PC-9 (cell line): ENCODE measurements at regions not wholly inside any gene's neighbourhood (a gene's known extent, or its start where the extent isn't known, plus 50 kb on each side); places are given as distances from the start of the nearest gene placed in this dataset.
"Not testable (repeated sequence)": the region's sequence is repeated elsewhere in the genome, so short reads cannot be mapped to it uniquely, and the experiment has no call there.

Experiments
- BruUV-seq: library from RNA; stranded (reverse); fragments of 400-500 nt; replicated peaks from 2 replicates; lab custom pipeline; 2021; lab: Mats Ljungman, UMichigan
- CTCF ChIA-PET: fragments of 300-600 bp; sonication (Branson Sonifier 250); formaldehyde crosslinking; loops from one replicate; lab custom pipeline; 2022; ENCODE audit warnings: antibody characterized with exemption; lab: Charles Lee
- POLR2A ChIA-PET: fragments of 300-600 bp; sonication (Branson Sonifier 250); formaldehyde crosslinking; loops from one replicate; lab custom pipeline; 2022; ENCODE audit warnings: antibody characterized with exemption; ENCODE audit not compliant: unreplicated experiment; lab: Charles Lee
- DNase-seq, 2 experiments: peaks; one replicate each; pipeline versions ENCODE4 v3.0.0 to v3.0.0-alpha.2; 2015 to 2022; ENCODE audit warnings: mixed read lengths in 1 of 2
- H2AFZ ChIP-seq: fragments of 200-600 bp; sonication (generic); 2 replicates; pipeline ENCODE4 v1.8.1; 2017; ENCODE audit warnings: antibody characterized with exemption
- H3F3A ChIP-seq: fragments of 200-600 bp; sonication (generic); 2 replicates; pipeline ENCODE4 v1.8.1; 2017; ENCODE audit warnings: antibody characterized with exemption, mild to moderate bottlenecking, low read depth; ENCODE audit not compliant: insufficient read depth
- H3K27ac ChIP-seq: fragments of 200-600 bp; sonication (generic); 2 replicates; pipeline ENCODE4 v1.6.1; 2016; ENCODE audit warnings: mixed run types
- H3K27me3 ChIP-seq: fragments of 200-600 bp; sonication (generic); 2 replicates; pipeline ENCODE4 v1.6.1; 2016; ENCODE audit warnings: low read depth, mixed run types; ENCODE audit not compliant: insufficient read depth
- H3K36me3 ChIP-seq: fragments of 200-600 bp; sonication (generic); 2 replicates; pipeline ENCODE4 v1.6.1; 2016; ENCODE audit warnings: low read depth, mixed run types
- H3K4me1 ChIP-seq: fragments of 200-600 bp; sonication (generic); replicated peaks from 2 replicates; pipeline ENCODE4 v1.6.1; 2016; ENCODE audit warnings: mixed run types; ENCODE audit not compliant: insufficient read depth
- H3K4me2 ChIP-seq: fragments of 200-600 bp; sonication (generic); 2 replicates; pipeline ENCODE4 v1.6.1; 2017; ENCODE audit warnings: mixed run types
- H3K4me3 ChIP-seq: fragments of 200-600 bp; sonication (generic); 2 replicates; pipeline ENCODE4 v1.6.1; 2016; ENCODE audit warnings: mixed run types
- H3K79me2 ChIP-seq: fragments of 200-600 bp; sonication (generic); 2 replicates; pipeline ENCODE4 v1.6.1; 2017; ENCODE audit warnings: low read depth, mixed run types
- H3K9me2 ChIP-seq: fragments of 200-600 bp; sonication (generic); 2 replicates; pipeline ENCODE4 v1.8.1; 2017; ENCODE audit warnings: mild to moderate bottlenecking; ENCODE audit not compliant: insufficient read depth
- H3K9me3 ChIP-seq: fragments of 200-600 bp; sonication (generic); 2 replicates; pipeline ENCODE4 v1.8.1; 2016; ENCODE audit warnings: low read depth; ENCODE audit not compliant: insufficient read depth
- H4K20me1 ChIP-seq: fragments of 200-600 bp; sonication (generic); 2 replicates; pipeline ENCODE4 v1.8.1; 2017; ENCODE audit not compliant: insufficient read depth
- CTCF ChIP-seq: fragments of 200-600 bp; sonication (generic); conservative IDR thresholded peaks from 2 replicates; pipeline ENCODE4 v1.6.1; 2017; ENCODE audit warnings: mixed run types, antibody characterized with exemption, mild to moderate bottlenecking, moderate library complexity
- EZH2 ChIP-seq: fragments of 200-600 bp; sonication (generic); IDR thresholded peaks from 2 replicates; pipeline ENCODE4 v1.8.0; 2017; ENCODE audit warnings: antibody characterized with exemption, low read depth
- intact Hi-C: fragments of 100-400 bp; cut with micrococcal nuclease; formaldehyde crosslinking; loops from one replicate; pipeline ENCODE4 v1.10.0; 2022; ENCODE audit not compliant: unreplicated experiment

GRCh38 chr4:149048451-149049143 is 606.4 kb upstream of the NR3C2 start:
- H3K27ac ChIP-seq = no peak overlapping the region
- no peak overlapping the region for H3K4me2 ChIP-seq
- H3K4me1 ChIP-seq = no peaks in the 10 kb centered on the region
- no peak for TF ChIP-seq EZH2
- no peak for TF ChIP-seq CTCF
- BruUV-seq = no TSS peak
- no peaks in the 10 kb centered on the region for H3F3A ChIP-seq
- no peaks in the 10 kb centered on the region for H3K27me3 ChIP-seq
- no peaks in the 10 kb centered on the region for H3K9me3 ChIP-seq
- H2AFZ ChIP-seq = no peak overlapping the region
- ChIA-PET POLR2A (interaction anchor here (0.5 kb wide), 1 partner anchor 11 kb away, joined by 9 read pairs; no protein-coding TSS in a partner anchor), CTCF (no interaction called here)
- no peak for DNase-seq
- H3K79me2 ChIP-seq = no peaks in the 10 kb centered on the region
- no peaks in the 10 kb centered on the region for H3K9me2 ChIP-seq
- H3K4me3 ChIP-seq = no peak overlapping the region
- no peaks in the 10 kb centered on the region for H4K20me1 ChIP-seq
- intact Hi-C loops = no loop called here
- H3K36me3 ChIP-seq = no peaks in the 10 kb centered on the region

GRCh38 chr4:149047368-149047767 is 605.2 kb upstream of the NR3C2 start:
- BruUV-seq = no TSS peak
- no peaks in the 10 kb centered on the region for H3K79me2 ChIP-seq
- H3K9me3 ChIP-seq = no peaks in the 10 kb centered on the region
- ChIA-PET CTCF (no interaction called here), POLR2A (no interaction called here)
- intact Hi-C loops = no loop called here
- no peaks in the 10 kb centered on the region for H3K4me1 ChIP-seq
- TF ChIP-seq EZH2 (no peak), CTCF (no peak)
- H3K4me3 ChIP-seq = no peak overlapping the region
- no peaks in the 10 kb centered on the region for H3K36me3 ChIP-seq
- H4K20me1 ChIP-seq = no peaks in the 10 kb centered on the region
- H2AFZ ChIP-seq = no peak overlapping the region
- no peaks in the 10 kb centered on the region for H3K9me2 ChIP-seq
- no peak overlapping the region for H3K27ac ChIP-seq
- H3K4me2 ChIP-seq = no peak overlapping the region
- no peaks in the 10 kb centered on the region for H3K27me3 ChIP-seq
- DNase-seq = no peak
- no peaks in the 10 kb centered on the region for H3F3A ChIP-seq

GRCh38 chr4:149045731-149046130 is 603.5 kb upstream of the NR3C2 start:
- Histone ChIP-seq H3K9me3 (no peaks in the 10 kb centered on the region), H3K4me3 (no peak overlapping the region), H3F3A (no peaks in the 10 kb centered on the region), H2AFZ (no peak overlapping the region), H3K4me1 (no peaks in the 10 kb centered on the region), H3K4me2 (no peak overlapping the region), H3K27ac (no peak overlapping the region), H4K20me1 (no peaks in the 10 kb centered on the region), H3K79me2 (no peaks in the 10 kb centered on the region), H3K9me2 (no peaks in the 10 kb centered on the region), H3K36me3 (no peaks in the 10 kb centered on the region), H3K27me3 (no peaks in the 10 kb centered on the region)
- BruUV-seq = no TSS peak
- DNase-seq = no peak
- intact Hi-C loops = no loop called here
- ChIA-PET CTCF (no interaction called here), POLR2A (no interaction called here)
- TF ChIP-seq EZH2 (no peak), CTCF (no peak)

GRCh38 chr4:149039786-149040185 is 597.6 kb upstream of the NR3C2 start:
- BruUV-seq, H3K4me2 ChIP-seq, DNase-seq, H3K4me1 ChIP-seq, H3K27me3 ChIP-seq, H3K4me3 ChIP-seq, CTCF ChIA-PET, H3K9me3 ChIP-seq, H3K79me2 ChIP-seq, H3K36me3 ChIP-seq, H3F3A ChIP-seq, POLR2A ChIA-PET, H4K20me1 ChIP-seq, H3K9me2 ChIP-seq, H2AFZ ChIP-seq, H3K27ac ChIP-seq: not testable (repeated sequence)
- intact Hi-C loops = loop anchor here (10.0 kb wide), 1 partner anchor 595 kb away; the partner anchor contains the start of gene NR3C2
